AG09319 (cell line): ENCODE measurements at regions not wholly inside any gene's neighbourhood (a gene's known extent, or its start where the extent isn't known, plus 50 kb on each side); places are given as distances from the start of the nearest gene placed in this dataset.

Source experiments
- DNase-seq: peaks from one replicate; pipeline ENCODE4 v3.0.0-alpha.2; 2010; ENCODE audit warnings: low read depth; ENCODE audit errors: extremely low read depth
- TF ChIP-seq, protein P1 (sequence below): IDR thresholded peaks from 2 replicates; pipeline ENCODE4 v1.5.1; 2011; ENCODE audit warnings: low read depth, mild to moderate bottlenecking, inconsistent platforms, low read length, moderate library complexity

DNA sequence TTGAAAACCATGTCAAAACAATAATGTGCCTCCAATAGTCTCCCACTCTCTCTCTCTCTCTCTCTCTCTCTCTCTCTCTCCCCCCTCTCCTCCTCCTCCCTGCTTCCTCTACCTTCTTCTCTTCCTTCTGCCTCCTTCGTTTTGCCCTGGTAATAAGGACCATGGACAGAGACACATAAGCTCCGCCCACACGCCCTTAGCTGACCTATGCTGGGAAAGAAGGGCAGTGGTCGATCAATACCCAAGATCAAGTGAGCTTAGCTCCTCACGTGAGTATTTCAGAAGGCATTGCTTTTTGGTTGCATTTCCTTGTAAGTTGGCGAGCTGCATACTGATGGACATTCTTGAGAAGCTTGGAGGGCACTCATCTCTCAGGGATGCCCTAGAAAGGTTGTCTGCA, 194.8 kb downstream of the MIAT start:
- no peak for DNase-seq

DNA sequence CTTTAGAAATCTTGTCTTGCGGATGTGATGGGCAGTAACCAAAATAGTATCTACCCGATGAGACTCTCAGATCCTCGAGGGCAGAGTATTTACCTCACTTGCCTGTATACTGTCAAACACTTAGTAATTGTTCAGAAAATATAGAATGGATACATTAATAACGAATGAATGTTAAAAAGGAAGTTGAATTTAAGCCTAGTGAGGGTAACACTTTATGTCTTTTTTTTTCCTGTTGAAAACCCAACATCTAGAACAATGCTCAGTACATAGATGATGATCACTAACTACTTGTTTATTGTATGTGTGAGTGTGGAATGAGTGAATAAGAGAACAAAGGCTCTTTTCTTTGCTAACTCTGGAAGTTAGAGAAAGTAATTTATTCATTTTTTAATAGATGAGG, 195.7 kb downstream of the MIAT start:
- no peak for DNase-seq
- TF ChIP-seq, protein P1, sequence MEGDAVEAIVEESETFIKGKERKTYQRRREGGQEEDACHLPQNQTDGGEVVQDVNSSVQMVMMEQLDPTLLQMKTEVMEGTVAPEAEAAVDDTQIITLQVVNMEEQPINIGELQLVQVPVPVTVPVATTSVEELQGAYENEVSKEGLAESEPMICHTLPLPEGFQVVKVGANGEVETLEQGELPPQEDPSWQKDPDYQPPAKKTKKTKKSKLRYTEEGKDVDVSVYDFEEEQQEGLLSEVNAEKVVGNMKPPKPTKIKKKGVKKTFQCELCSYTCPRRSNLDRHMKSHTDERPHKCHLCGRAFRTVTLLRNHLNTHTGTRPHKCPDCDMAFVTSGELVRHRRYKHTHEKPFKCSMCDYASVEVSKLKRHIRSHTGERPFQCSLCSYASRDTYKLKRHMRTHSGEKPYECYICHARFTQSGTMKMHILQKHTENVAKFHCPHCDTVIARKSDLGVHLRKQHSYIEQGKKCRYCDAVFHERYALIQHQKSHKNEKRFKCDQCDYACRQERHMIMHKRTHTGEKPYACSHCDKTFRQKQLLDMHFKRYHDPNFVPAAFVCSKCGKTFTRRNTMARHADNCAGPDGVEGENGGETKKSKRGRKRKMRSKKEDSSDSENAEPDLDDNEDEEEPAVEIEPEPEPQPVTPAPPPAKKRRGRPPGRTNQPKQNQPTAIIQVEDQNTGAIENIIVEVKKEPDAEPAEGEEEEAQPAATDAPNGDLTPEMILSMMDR = no peak

More for the DNA sequence above, 194.8 kb downstream of the MIAT start:
- TF ChIP-seq, protein P1 = no peak

DNA sequence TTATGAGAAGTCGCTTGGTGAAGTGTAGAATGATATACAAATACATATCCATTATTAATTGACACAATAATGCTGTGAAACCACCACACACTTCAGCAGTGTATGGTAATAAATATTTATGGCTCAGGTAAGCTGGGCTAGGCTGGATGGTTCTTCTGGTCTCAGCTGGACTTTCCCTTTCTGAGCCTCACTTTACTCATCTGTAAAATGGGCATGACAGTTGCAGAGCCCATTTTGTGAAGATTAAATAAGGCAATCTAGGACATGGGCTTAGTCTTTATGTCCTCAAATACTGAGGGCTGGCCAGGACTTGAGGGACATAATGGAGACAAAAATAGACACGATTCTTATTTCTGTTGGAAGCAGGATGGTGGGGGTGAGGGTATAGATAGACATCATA, 196.1 kb downstream of the MIAT start:
- TF ChIP-seq, protein P1 = no peak
- DNase-seq = no peak

DNA sequence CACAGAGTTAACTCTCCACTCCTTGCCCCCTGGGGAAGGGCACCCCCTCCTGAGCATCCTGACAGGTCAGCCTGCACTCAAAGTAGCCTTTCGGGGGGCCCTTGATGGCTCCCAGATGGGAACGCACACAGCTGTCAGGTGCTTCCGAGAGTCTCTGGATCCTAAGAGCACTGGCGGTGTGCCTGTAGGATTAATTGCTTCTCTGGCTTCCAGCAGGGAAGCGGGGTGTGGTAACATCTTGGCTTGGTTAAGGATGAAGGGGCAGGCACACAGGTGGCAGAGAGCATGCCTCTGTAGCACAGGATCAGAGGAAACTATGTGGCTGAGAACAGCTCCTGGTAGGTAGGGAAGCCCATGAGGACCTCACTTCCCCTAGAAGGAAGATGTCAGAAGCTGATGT, 199.8 kb downstream of the MIAT start:
- no peak for DNase-seq
- TF ChIP-seq, protein P1 = no peak

DNA sequence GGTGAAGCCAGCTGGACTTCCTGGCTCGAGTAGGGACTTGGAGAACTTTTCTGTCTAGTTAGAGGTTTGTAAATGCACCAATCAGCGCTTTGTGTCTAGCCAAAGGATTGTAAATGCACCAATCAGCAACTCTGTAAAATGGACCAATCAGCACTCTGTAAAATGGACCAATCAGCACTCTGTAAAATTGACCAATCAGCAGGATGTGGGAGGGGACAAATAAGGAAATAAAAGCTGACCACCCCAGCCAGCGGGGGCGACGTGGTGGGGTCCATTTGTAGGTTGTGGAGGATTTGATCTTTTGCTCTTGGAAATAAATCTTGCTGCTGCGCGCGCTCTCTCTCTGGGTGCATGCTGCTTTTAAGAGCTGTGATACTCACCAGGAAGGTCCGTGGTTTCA, 202.9 kb downstream of the MIAT start:
- no peak for DNase-seq
- TF ChIP-seq, protein P1 = no peak

DNA sequence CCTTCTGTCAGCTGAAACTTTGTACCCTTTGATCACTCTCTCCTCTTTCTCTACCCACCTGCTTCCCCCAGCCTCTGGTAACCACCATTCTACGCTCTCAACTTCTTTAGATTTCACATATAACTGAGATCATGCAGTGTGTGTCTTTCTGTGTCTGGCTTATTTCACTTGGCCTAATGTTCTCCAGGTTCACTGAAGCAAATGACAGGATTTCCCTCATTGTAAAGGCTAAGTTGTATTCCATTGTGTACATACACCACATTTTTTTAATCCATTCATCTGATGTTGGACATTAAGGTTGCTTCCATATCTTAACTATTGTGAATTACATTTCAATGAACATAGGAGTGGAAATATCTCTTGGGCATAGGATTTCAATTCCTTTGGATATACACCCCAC, 207.6 kb downstream of the MIAT start:
- DNase-seq = no peak
- TF ChIP-seq, protein P1 = no peak

DNA sequence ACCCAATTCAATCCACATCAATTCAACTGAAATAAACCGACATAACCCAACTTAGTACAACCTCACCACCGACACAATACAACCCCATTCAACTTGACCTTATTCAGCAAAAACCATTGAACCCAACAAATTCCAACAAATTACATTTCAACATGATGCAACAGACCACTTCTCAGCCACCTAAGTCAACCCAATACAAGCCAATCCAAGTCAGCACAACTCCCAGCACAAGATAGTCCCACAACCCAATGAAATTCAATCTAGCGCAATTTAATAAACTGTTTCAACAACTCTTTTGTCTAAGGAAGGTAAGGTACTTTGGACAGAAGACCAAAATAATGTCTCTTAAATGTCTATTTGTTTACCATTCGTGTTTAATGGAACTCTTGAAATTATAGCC, 226.0 kb downstream of the MIAT start:
- TF ChIP-seq, protein P1 = no peak
- no peak for DNase-seq
